T-cell (primary cell): ENCODE measurements at regions not wholly inside any gene's neighbourhood (a gene's known extent, or its start where the extent isn't known, plus 50 kb on each side); places are given as distances from the start of the nearest gene placed in this dataset.

Experiments
- ATAC-seq, 4 experiments: fragments of 200-7000 bp in 3 of 4; fragments of 150-1000 bp in 1 of 4; cut with Tn5 transposase; replicated peaks in 1 of 4; 1 replicate in 3 of 4; 2 replicates in 1 of 4; pipeline ENCODE4 v1.10.0; 2021; ENCODE audit warnings: moderate library complexity in 3 of 4, mild to moderate bottlenecking in 2 of 4, moderate number of reproducible peaks in 1 of 4
- CTCF ChIA-PET, 2 donors: fragments of 300-600 bp; sonication (Branson Sonifier 250); formaldehyde crosslinking; loops; one replicate each; lab custom pipeline; 2022; ENCODE audit warnings: antibody characterized with exemption in 2 of 2; lab: Charles Lee
- POLR2A ChIA-PET, 2 donors: fragments of 300-600 bp; sonication (Branson Sonifier 250); formaldehyde crosslinking; loops; one replicate each; lab custom pipeline; 2022; ENCODE audit warnings: antibody characterized with exemption in 2 of 2; lab: Charles Lee
- DNase-seq, 35 experiments: peaks; one replicate each; pipeline versions ENCODE4 v3.0.0 to v3.0.0-alpha.2; 2013 to 2023
- H3K27ac ChIP-seq: one replicate; pipeline ENCODE4 v1.5.1; 2013; ENCODE audit warnings: low read length
- H3K27me3 ChIP-seq, 2 experiments: replicated peaks in 1 of 2; 1 replicate in 1 of 2; 2 replicates in 1 of 2; pipeline versions ENCODE4 v1.6.1 to v1.7.0; 2013; ENCODE audit warnings: low read length in 1 of 2, mixed read lengths in 1 of 2; ENCODE audit not compliant: control insufficient read depth in 2 of 2, insufficient read depth in 2 of 2; ENCODE audit errors: extremely low read depth in 1 of 2
- H3K36me3 ChIP-seq, 2 donors: 1 replicate in 1 of 2; 2 replicates in 1 of 2; pipeline versions ENCODE4 v1.6.1 to v1.7.0; 2013; ENCODE audit warnings: low read length in 1 of 2; ENCODE audit not compliant: control insufficient read depth in 2 of 2, insufficient read depth in 1 of 2; ENCODE audit errors: extremely low read depth in 1 of 2
- H3K4me1 ChIP-seq, 2 experiments: 1 replicate in 1 of 2; 2 replicates in 1 of 2; pipeline versions ENCODE4 v1.6.1 to v1.7.0; 2013; ENCODE audit warnings: low read length in 2 of 2, mixed read lengths in 1 of 2; ENCODE audit not compliant: insufficient read depth in 2 of 2, control insufficient read depth in 1 of 2; ENCODE audit errors: extremely low read depth in 1 of 2
- H3K4me3 ChIP-seq, 2 donors: 1 replicate in 1 of 2; 2 replicates in 1 of 2; pipeline versions ENCODE4 v1.5.1 to v1.7.0; 2013; ENCODE audit warnings: mild to moderate bottlenecking in 2 of 2, low read length in 1 of 2, moderate library complexity in 1 of 2; ENCODE audit not compliant: control insufficient read depth in 1 of 2; ENCODE audit errors: extremely low read depth in 1 of 2
- H3K9me3 ChIP-seq: 2 replicates; pipeline ENCODE4 v1.7.0; 2013
- H3K27ac Mint-ChIP-seq, 2 donors: one replicate each; pipeline ENCODE4 v1.8.0; 2020 to 2021; ENCODE audit warnings: mild to moderate bottlenecking in 2 of 2, mixed read lengths in 2 of 2
- H3K27me3 Mint-ChIP-seq, 2 donors: one replicate each; pipeline ENCODE4 v1.8.0; 2021 to 2022; ENCODE audit warnings: mixed read lengths in 2 of 2
- H3K36me3 Mint-ChIP-seq: one replicate; pipeline ENCODE4 v1.8.0; 2021; ENCODE audit warnings: mixed read lengths
- H3K4me1 Mint-ChIP-seq, 3 donors: one replicate each; pipeline ENCODE4 v1.8.0; 2020 to 2022; ENCODE audit warnings: mixed read lengths in 3 of 3, mild to moderate bottlenecking in 1 of 3
- H3K4me3 Mint-ChIP-seq, 3 donors: one replicate each; pipeline ENCODE4 v1.8.0; 2020 to 2022; ENCODE audit warnings: mild to moderate bottlenecking in 3 of 3, mixed read lengths in 3 of 3, moderate library complexity in 3 of 3
- H3K9me3 Mint-ChIP-seq, 3 donors: one replicate each; pipeline ENCODE4 v1.8.0; 2020 to 2022; ENCODE audit warnings: mixed read lengths in 3 of 3
- WGBS: methylation state at CpG from one replicate; pipeline ENCODE4 v1.1.5; 2013; ENCODE audit warnings: missing lambda C conversion rate; ENCODE audit not compliant: insufficient coverage; 5-methylcytosine and 5-hydroxymethylcytosine counted together

DNA sequence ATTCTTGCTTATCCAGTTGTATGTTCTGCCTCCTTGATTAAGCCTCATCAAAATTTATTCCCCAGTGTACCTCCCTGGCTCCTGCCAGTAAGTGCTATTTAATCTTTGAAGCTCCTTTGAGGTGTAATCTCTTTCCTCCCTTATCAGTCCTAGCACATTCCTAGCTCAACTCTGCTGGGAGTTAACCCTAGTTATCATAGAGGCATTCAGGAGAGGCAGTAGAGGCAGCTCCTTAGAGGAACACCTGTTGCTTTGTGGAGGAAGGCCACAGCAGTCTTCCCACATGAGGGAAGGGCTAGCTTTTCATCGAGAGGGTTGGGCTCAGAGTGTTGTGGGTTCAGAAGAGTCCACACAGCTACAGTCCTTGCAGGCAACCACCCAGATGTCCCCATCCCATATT, 182.4 kb upstream of the ARID2 start:
- Mint-ChIP-seq H3K4me1 (no peaks in the 10 kb centered on the region), H3K27me3 (peaks cover 0 to 3% of the 10 kb centered on the region in 2 donors), H3K4me3 (no peak overlapping the region), H3K27ac (no peak overlapping the region), H3K9me3 (no peaks in the 10 kb centered on the region), H3K36me3 (no peaks in the 10 kb centered on the region)
- H3K4me3 ChIP-seq: no peak overlapping the region
- H3K27ac ChIP-seq: no peak overlapping the region
- no CpG with 5 or more reads among the region's 1 CpG for WGBS
- ATAC-seq (no peak), DNase-seq (no peak)
- no peaks in the 10 kb centered on the region for H3K36me3 ChIP-seq
- H3K27me3 ChIP-seq: peaks cover 0 to 7% of the 10 kb centered on the region in 2 experiments
- no peaks in the 10 kb centered on the region for H3K4me1 ChIP-seq
- ChIA-PET CTCF (interaction anchor here in 1 of 2 donors (0.6 to 0.8 kb wide), 2 partner anchors 198 to 1813 kb away, joined by 3 to 4 read pairs; no protein-coding TSS in a partner anchor), POLR2A (no interaction called here)
- no peaks in the 10 kb centered on the region for H3K9me3 ChIP-seq

GRCh38 chr12:45547822-45548221, 181.7 kb upstream of the ARID2 start:
- Mint-ChIP-seq H3K27ac (no peak overlapping the region), H3K9me3 (no peaks in the 10 kb centered on the region), H3K4me1 (no peaks in the 10 kb centered on the region), H3K36me3 (no peaks in the 10 kb centered on the region), H3K27me3 (peaks cover 0 to 3% of the 10 kb centered on the region in 2 donors), H3K4me3 (no peak overlapping the region)
- CTCF ChIA-PET: interaction anchor here in 1 of 2 donors (1.1 kb wide), 1 partner anchor 178 kb away, joined by 3 read pairs; no protein-coding TSS in a partner anchor
- no peaks in the 10 kb centered on the region for H3K9me3 ChIP-seq
- POLR2A ChIA-PET: no interaction called here
- no peak for ATAC-seq
- H3K4me3 ChIP-seq: no peak overlapping the region
- H3K27me3 ChIP-seq: peaks cover 0 to 7% of the 10 kb centered on the region in 2 experiments
- H3K36me3 ChIP-seq: no peaks in the 10 kb centered on the region
- WGBS: no CpG with 5 or more reads among the region's 1 CpG
- no peak overlapping the region for H3K27ac ChIP-seq
- no peaks in the 10 kb centered on the region for H3K4me1 ChIP-seq
- DNase-seq: no peak

GRCh38 chr12:45548426-45548825, 181.1 kb upstream of the ARID2 start:
- Mint-ChIP-seq H3K27ac (no peak overlapping the region), H3K36me3 (no peaks in the 10 kb centered on the region), H3K9me3 (no peaks in the 10 kb centered on the region), H3K4me1 (no peaks in the 10 kb centered on the region), H3K27me3 (peaks cover 0 to 3% of the 10 kb centered on the region in 2 donors), H3K4me3 (no peak overlapping the region)
- no peaks in the 10 kb centered on the region for H3K4me1 ChIP-seq
- POLR2A ChIA-PET: no interaction called here
- CTCF ChIA-PET: interaction anchor here in 1 of 2 donors (1.1 kb wide), 1 partner anchor 178 kb away, joined by 3 read pairs; no protein-coding TSS in a partner anchor
- no peaks in the 10 kb centered on the region for H3K36me3 ChIP-seq
- H3K9me3 ChIP-seq: no peaks in the 10 kb centered on the region
- DNase-seq (no peak), ATAC-seq (no peak)
- no peak overlapping the region for H3K27ac ChIP-seq
- H3K4me3 ChIP-seq: no peak overlapping the region
- 75% methylated on average over 1 of the region's 4 CpGs for WGBS
- peaks cover 0 to 7% of the 10 kb centered on the region in 2 experiments for H3K27me3 ChIP-seq

- H3K27ac Mint-ChIP-seq: no peak overlapping the region
- Histone ChIP-seq H3K27ac (no peak overlapping the region), H3K4me3 (no peak overlapping the region), H3K9me3 (no peaks in the 10 kb centered on the region), H3K4me1 (no peaks in the 10 kb centered on the region), H3K36me3 (no peaks in the 10 kb centered on the region), H3K27me3 (peaks cover 0 to 7% of the 10 kb centered on the region in 2 experiments)
- CTCF ChIA-PET: no interaction called here
- no peaks in the 10 kb centered on the region for H3K4me1 Mint-ChIP-seq
- no peak for DNase-seq
- H3K9me3 Mint-ChIP-seq: no peaks in the 10 kb centered on the region
- H3K36me3 Mint-ChIP-seq: no peaks in the 10 kb centered on the region
- no peak for ATAC-seq
- no CpG with 5 or more reads among the region's 4 CpGs for WGBS
- no peak overlapping the region for H3K4me3 Mint-ChIP-seq
- peaks cover 0 to 3% of the 10 kb centered on the region in 2 donors for H3K27me3 Mint-ChIP-seq
- POLR2A ChIA-PET: no interaction called here
Observed at GRCh38 chr12:45549337-45549902, 180.1 kb upstream of the ARID2 start.

DNA sequence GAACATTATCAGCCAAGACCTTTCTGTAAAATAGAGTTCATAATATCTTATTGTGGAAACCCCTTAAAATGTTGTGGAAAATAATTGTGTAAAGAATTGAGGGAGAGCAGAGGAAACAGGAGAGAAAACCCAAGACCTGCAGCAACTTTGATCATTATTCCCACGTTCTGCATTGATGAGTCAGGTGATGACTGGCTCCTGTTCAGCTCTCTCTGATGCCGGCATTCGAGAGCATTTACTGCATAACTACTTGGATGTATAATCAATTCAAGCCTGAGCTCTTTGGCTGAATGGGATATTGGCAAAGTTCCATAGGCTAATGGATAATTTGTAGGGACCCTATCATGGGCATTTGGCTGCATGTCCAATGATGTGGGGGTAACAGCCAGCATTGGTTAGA, 176.3 kb upstream of the ARID2 start:
- Histone ChIP-seq H3K9me3 (no peaks in the 10 kb centered on the region), H3K4me1 (no peaks in the 10 kb centered on the region), H3K4me3 (no peak overlapping the region), H3K27me3 (peaks cover 0 to 4% of the 10 kb centered on the region in 2 experiments), H3K36me3 (no peaks in the 10 kb centered on the region), H3K27ac (no peak overlapping the region)
- no peak overlapping the region for H3K27ac Mint-ChIP-seq
- H3K4me1 Mint-ChIP-seq: no peaks in the 10 kb centered on the region
- H3K4me3 Mint-ChIP-seq: no peak overlapping the region
- no peak for ATAC-seq
- POLR2A ChIA-PET: no interaction called here
- 92% methylated on average over 3 of the region's 3 CpGs for WGBS
- no peaks in the 10 kb centered on the region for H3K27me3 Mint-ChIP-seq
- H3K36me3 Mint-ChIP-seq: no peaks in the 10 kb centered on the region
- peaks cover 0 to 2% (median 1%) of the 10 kb centered on the region in 3 donors for H3K9me3 Mint-ChIP-seq
- CTCF ChIA-PET: no interaction called here
- DNase-seq: no peak

DNA sequence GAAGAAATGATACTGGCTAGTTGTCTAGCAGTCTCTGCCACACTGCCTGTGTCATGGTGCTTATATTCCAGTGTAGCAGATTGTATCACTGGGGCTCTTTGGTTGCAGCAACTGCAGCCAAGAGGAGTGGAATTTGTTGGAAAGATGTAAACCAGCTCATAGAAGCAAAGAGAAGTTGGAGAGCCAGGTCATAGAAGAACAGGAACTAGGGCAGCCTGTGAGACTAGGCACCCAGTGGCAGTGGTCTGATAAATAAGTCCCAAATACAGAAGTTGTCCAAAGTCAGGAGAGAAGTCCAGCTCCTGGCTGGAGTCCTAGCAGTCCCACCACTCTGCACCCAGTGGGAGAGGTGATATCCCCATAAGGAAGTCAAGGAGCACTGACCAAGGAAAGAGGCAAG, 172.5 kb upstream of the ARID2 start:
- H3K4me1 ChIP-seq: no peaks in the 10 kb centered on the region
- no peaks in the 10 kb centered on the region for H3K9me3 ChIP-seq
- no peak for DNase-seq
- no peak for ATAC-seq
- POLR2A ChIA-PET: no interaction called here
- no peak overlapping the region for H3K4me3 Mint-ChIP-seq
- H3K36me3 ChIP-seq: no peaks in the 10 kb centered on the region
- peaks cover 0 to 4% (median 0%) of the 10 kb centered on the region in 3 donors for H3K4me1 Mint-ChIP-seq
- no peak overlapping the region for H3K27ac Mint-ChIP-seq
- no peaks in the 10 kb centered on the region for H3K27me3 Mint-ChIP-seq
- H3K27ac ChIP-seq: no peak overlapping the region
- H3K4me3 ChIP-seq: no peak overlapping the region
- H3K36me3 Mint-ChIP-seq: no peaks in the 10 kb centered on the region
- no peaks in the 10 kb centered on the region for H3K27me3 ChIP-seq
- CTCF ChIA-PET: no interaction called here
- H3K9me3 Mint-ChIP-seq: peaks cover 0 to 5% (median 4%) of the 10 kb centered on the region in 3 donors
